ENCODE measurements at regions not wholly inside any gene's neighbourhood (a gene's known extent, or its start where the extent isn't known, plus 50 kb on each side); places are given as distances from the start of the nearest gene placed in this dataset.

DNA sequence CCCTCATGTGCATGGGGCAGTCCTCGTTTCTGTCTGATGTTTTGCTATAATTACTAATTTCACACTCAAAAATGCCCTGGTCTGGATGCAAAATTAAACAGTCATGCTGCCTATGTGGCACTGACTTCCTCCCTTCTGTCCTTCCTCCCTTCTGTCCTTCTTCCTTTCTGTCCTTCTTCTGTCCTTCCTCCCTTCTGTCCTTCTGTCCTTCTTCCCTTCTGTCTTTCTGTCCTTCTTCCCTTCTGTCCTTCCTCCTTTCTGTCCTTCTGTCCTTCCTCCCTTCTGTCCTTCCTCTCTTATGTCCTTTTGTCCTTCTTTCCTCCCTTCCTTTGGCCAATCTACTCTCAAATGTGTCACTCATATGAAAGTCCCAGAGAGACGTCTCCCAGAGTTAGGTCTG is 93.8 kb downstream of the IRF8 start:
- TF ChIP-seq POLR2A (IDR thresholded peaks at IDR 0.05): no peak
- TF ChIP-seq, protein P1, sequence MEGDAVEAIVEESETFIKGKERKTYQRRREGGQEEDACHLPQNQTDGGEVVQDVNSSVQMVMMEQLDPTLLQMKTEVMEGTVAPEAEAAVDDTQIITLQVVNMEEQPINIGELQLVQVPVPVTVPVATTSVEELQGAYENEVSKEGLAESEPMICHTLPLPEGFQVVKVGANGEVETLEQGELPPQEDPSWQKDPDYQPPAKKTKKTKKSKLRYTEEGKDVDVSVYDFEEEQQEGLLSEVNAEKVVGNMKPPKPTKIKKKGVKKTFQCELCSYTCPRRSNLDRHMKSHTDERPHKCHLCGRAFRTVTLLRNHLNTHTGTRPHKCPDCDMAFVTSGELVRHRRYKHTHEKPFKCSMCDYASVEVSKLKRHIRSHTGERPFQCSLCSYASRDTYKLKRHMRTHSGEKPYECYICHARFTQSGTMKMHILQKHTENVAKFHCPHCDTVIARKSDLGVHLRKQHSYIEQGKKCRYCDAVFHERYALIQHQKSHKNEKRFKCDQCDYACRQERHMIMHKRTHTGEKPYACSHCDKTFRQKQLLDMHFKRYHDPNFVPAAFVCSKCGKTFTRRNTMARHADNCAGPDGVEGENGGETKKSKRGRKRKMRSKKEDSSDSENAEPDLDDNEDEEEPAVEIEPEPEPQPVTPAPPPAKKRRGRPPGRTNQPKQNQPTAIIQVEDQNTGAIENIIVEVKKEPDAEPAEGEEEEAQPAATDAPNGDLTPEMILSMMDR (IDR thresholded peaks at IDR 0.05): no peak
